Peyer's patch (tissue), 4 donors: ENCODE measurements at regions not wholly inside any gene's neighbourhood (a gene's known extent, or its start where the extent isn't known, plus 50 kb on each side); places are given as distances from the start of the nearest gene placed in this dataset.
"Not testable (repeated sequence)": the region's sequence is repeated elsewhere in the genome, so short reads cannot be mapped to it uniquely, and the experiment has no call there.

Experiments used
- CTCF ChIP-seq, 6 experiments: fragments of 450-650 bp in 4 of 6; fragments of 200-600 bp in 2 of 6; sonication (generic) in 1 of 6; IDR thresholded peaks; one replicate each; pipeline ENCODE4 v1.5.1; 2017 to 2019; ENCODE audit warnings: antibody characterized with exemption in 6 of 6, mild to moderate bottlenecking in 3 of 6, moderate library complexity in 1 of 6
- POLR2A ChIP-seq, 2 donors: fragments of 450-650 bp; IDR thresholded peaks; one replicate each; pipeline ENCODE4 v1.5.1; 2017; ENCODE audit warnings: antibody characterized with exemption in 2 of 2, mild to moderate bottlenecking in 2 of 2, moderate library complexity in 2 of 2

DNA sequence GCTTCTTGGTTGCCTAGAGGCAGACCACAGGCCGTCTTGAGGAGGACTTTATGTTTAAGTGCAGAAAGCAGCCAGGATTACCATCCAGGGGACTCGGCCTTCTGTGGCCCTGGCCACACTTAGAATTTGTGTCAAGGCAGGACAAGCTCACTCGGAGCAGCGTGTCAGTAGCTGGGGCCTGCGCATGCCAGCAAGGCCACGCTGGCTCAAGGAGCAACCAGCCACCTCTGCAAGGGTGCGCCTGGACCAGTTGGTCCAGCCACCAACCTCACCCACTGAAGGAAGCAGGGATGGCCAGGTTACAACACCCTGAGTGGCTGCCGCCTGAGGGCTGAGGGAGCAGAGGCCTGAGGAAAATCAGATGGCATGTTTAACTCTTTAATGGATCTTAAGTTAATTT is 105.7 kb downstream of the CCDC74A start:
- not testable (repeated sequence) for TF ChIP-seq POLR2A, CTCF (IDR thresholded peaks at IDR 0.05)
